ENCODE measurements at regions not wholly inside any gene's neighbourhood (a gene's known extent, or its start where the extent isn't known, plus 50 kb on each side); places are given as distances from the start of the nearest gene placed in this dataset.

- no peak for TF ChIP-seq CTCF (IDR thresholded peaks at IDR 0.05 in 4 of 5, conservative IDR thresholded peaks at IDR 0.05 in 1 of 5)
- no peak for TF ChIP-seq POLR2A (IDR thresholded peaks at IDR 0.05)
These were observed 265.0 kb upstream of the AZI2 start for GRCh38 chr3:28613511-28614106.

All from gastrocnemius medialis (tissue), 4 donors.